HEK293 (cell line): ENCODE measurements at regions not wholly inside any gene's neighbourhood (a gene's known extent, or its start where the extent isn't known, plus 50 kb on each side); places are given as distances from the start of the nearest gene placed in this dataset.

Experiments used
- CTCF ChIA-PET: fragments of 350-600 bp; formaldehyde crosslinking; extraction: SDS; loops from one replicate; lab custom pipeline; 2021; ENCODE audit warnings: antibody characterized with exemption; lab: Yijun Ruan, JAX
- POLR2A ChIA-PET: fragments of 300-600 bp; formaldehyde crosslinking; extraction: SDS; loops from one replicate; lab custom pipeline; 2020; ENCODE audit warnings: antibody characterized with exemption, inconsistent platforms; lab: Yijun Ruan, JAX
- H3K27ac ChIP-seq: fragments of 200-500 bp; sonication (Bioruptor generic); 2 replicates; pipeline ENCODE4 v1.5.1; 2014; ENCODE audit warnings: low read depth, low read length, control low read depth, inconsistent platforms; ENCODE audit errors: extremely low read depth
- H3K36me3 ChIP-seq, 2 experiments: fragments of 200-500 bp in 1 of 2; sonication (Bioruptor generic) in 1 of 2; 1 replicate in 1 of 2; 2 replicates in 1 of 2; pipeline ENCODE4 v1.5.1; 2014 to 2017; ENCODE audit warnings: inconsistent platforms in 2 of 2, low read length in 2 of 2; ENCODE audit not compliant: control insufficient read depth in 2 of 2, insufficient read depth in 1 of 2
- H3K4me1 ChIP-seq: fragments of 200-500 bp; sonication (Bioruptor generic); 2 replicates; pipeline ENCODE4 v1.5.1; 2014; ENCODE audit warnings: mild to moderate bottlenecking, low read length, inconsistent platforms; ENCODE audit not compliant: control insufficient read depth, insufficient read depth
- H3K4me3 ChIP-seq: 2 replicates; pipeline ENCODE4 v1.5.1; 2011; ENCODE audit warnings: low read depth, mild to moderate bottlenecking, control low read depth, low read length, moderate library complexity
- H3K9me3 ChIP-seq: fragments of 200-500 bp; sonication (Bioruptor generic); 2 replicates; pipeline ENCODE4 v1.5.1; 2014; ENCODE audit warnings: low read depth, low read length, inconsistent platforms; ENCODE audit not compliant: control insufficient read depth, insufficient read depth
- EGR2 ChIP-seq: fragments of 450-650 bp; formaldehyde crosslinking; IDR thresholded peaks from 2 replicates; pipeline ENCODE4 v1.5.1; 2016; ENCODE audit warnings: low read depth, missing biosample characterization, missing genetic modification characterization
- ELK4 ChIP-seq: IDR thresholded peaks from 2 replicates; pipeline ENCODE4 v1.6.1; 2011; ENCODE audit warnings: mild to moderate bottlenecking, low read depth, low read length, borderline replicate concordance
- PRDM1 ChIP-seq: fragments of 450-650 bp; formaldehyde crosslinking; IDR thresholded peaks from 2 replicates; pipeline ENCODE4; 2016; ENCODE audit warnings: missing biosample characterization, missing genetic modification characterization
- RBAK ChIP-seq: fragments of 450-650 bp; formaldehyde crosslinking; IDR thresholded peaks from 2 replicates; pipeline ENCODE4 v1.5.1; 2016; ENCODE audit warnings: missing biosample characterization, missing genetic modification characterization
- REPIN1 ChIP-seq: fragments of 450-650 bp; formaldehyde crosslinking; IDR thresholded peaks from 2 replicates; pipeline ENCODE4 v1.5.1; 2017; ENCODE audit warnings: missing biosample characterization, missing genetic modification characterization, low read depth
- YY2 ChIP-seq: fragments of 450-650 bp; formaldehyde crosslinking; IDR thresholded peaks from 2 replicates; pipeline ENCODE4 v1.5.1; 2016; ENCODE audit warnings: missing biosample characterization, missing genetic modification characterization
- ZFP37 ChIP-seq: fragments of 450-650 bp; formaldehyde crosslinking; IDR thresholded peaks from 2 replicates; pipeline ENCODE4 v1.5.1; 2016; ENCODE audit warnings: missing biosample characterization, missing genetic modification characterization
- ZNF112 ChIP-seq: fragments of 450-650 bp; formaldehyde crosslinking; IDR thresholded peaks from 2 replicates; pipeline ENCODE4 v1.5.0; 2017; ENCODE audit warnings: missing biosample characterization, missing genetic modification characterization
- ZNF121 ChIP-seq: fragments of 450-650 bp; formaldehyde crosslinking; IDR thresholded peaks from 2 replicates; pipeline ENCODE4 v1.5.1; 2016; ENCODE audit warnings: missing biosample characterization, missing genetic modification characterization
- ZNF132 ChIP-seq: fragments of 450-650 bp; formaldehyde crosslinking; IDR thresholded peaks from 2 replicates; pipeline ENCODE4 v1.5.1; 2017; ENCODE audit warnings: missing biosample characterization, missing genetic modification characterization, borderline replicate concordance
- ZNF138 ChIP-seq: fragments of 450-650 bp; formaldehyde crosslinking; IDR thresholded peaks from 2 replicates; pipeline ENCODE4 v1.5.1; 2016; ENCODE audit warnings: missing biosample characterization, missing genetic modification characterization, borderline replicate concordance
- ZNF184 ChIP-seq: fragments of 450-650 bp; IDR thresholded peaks from 2 replicates; pipeline ENCODE4 v1.5.1; 2018; ENCODE audit warnings: missing biosample characterization, mild to moderate bottlenecking, missing genetic modification characterization
- ZNF274 ChIP-seq, 2 experiments: fragments of 200-500 bp in 1 of 2; fragments of 450-650 bp in 1 of 2; sonication (Bioruptor generic) in 1 of 2; formaldehyde crosslinking in 1 of 2; IDR thresholded peaks; 2 replicates each; pipeline versions ENCODE4 v1.5.1 to v1.6.1; 2014 to 2016; ENCODE audit warnings: borderline replicate concordance in 1 of 2, inconsistent platforms in 1 of 2, low read length in 1 of 2, missing biosample characterization in 1 of 2, missing genetic modification characterization in 1 of 2
- ZNF366 ChIP-seq: fragments of 450-650 bp; formaldehyde crosslinking; conservative IDR thresholded peaks from 2 replicates; pipeline ENCODE4 v1.5.1; 2016; ENCODE audit warnings: missing biosample characterization, missing genetic modification characterization
- ZNF530 ChIP-seq: fragments of 450-650 bp; formaldehyde crosslinking; IDR thresholded peaks from 2 replicates; pipeline ENCODE4 v1.5.1; 2016; ENCODE audit warnings: low read depth, missing biosample characterization, missing genetic modification characterization
- ZNF549 ChIP-seq: fragments of 450-650 bp; IDR thresholded peaks from 2 replicates; pipeline ENCODE4 v1.5.1; 2018; ENCODE audit warnings: missing biosample characterization, missing genetic modification characterization, mild to moderate bottlenecking, inconsistent platforms, moderate library complexity
- ZNF561 ChIP-seq: fragments of 450-650 bp; IDR thresholded peaks from 2 replicates; pipeline ENCODE4 v1.5.1; 2018; ENCODE audit warnings: missing biosample characterization, missing genetic modification characterization, borderline replicate concordance
- ZNF571 ChIP-seq: fragments of 450-650 bp; formaldehyde crosslinking; IDR thresholded peaks from 2 replicates; pipeline ENCODE4 v1.5.0; 2017; ENCODE audit warnings: missing biosample characterization, missing genetic modification characterization
- ZNF658 ChIP-seq: fragments of 450-650 bp; formaldehyde crosslinking; IDR thresholded peaks from 2 replicates; pipeline ENCODE4; 2016; ENCODE audit warnings: missing biosample characterization, missing genetic modification characterization
- TF ChIP-seq, protein P1 (sequence below): fragments of 450-650 bp; formaldehyde crosslinking; IDR thresholded peaks from 2 replicates; pipeline ENCODE4 v1.5.1; 2016; ENCODE audit warnings: missing biosample characterization, missing genetic modification characterization
- TF ChIP-seq, protein P2 (sequence below): fragments of 450-650 bp; formaldehyde crosslinking; conservative IDR thresholded peaks from 2 replicates; pipeline ENCODE4 v1.5.1; 2016; ENCODE audit warnings: low read depth, missing biosample characterization, missing genetic modification characterization
- TF ChIP-seq, protein P3 (sequence below): fragments of 450-650 bp; IDR thresholded peaks from 2 replicates; pipeline ENCODE4 v1.5.1; 2018; ENCODE audit warnings: missing biosample characterization, mild to moderate bottlenecking, missing genetic modification characterization

GRCh38 chr9:81150016-81150625 lies 539.2 kb downstream of the TLE1 start:
- CTCF ChIA-PET, result no interaction called here
- peaks cover 4% of the 10 kb centered on the region; the same call in 1 of the 2 replicates for H3K4me1 ChIP-seq
- TF ChIP-seq PRDM1 (tag by site-specific recombination), result no peak
- no peak for TF ChIP-seq ZNF549
- no peak for TF ChIP-seq ZNF571 (tag by site-specific recombination)
- TF ChIP-seq RBAK, result no peak
- TF ChIP-seq ZNF112 (tag by site-specific recombination), result no peak
- no peak for TF ChIP-seq ZNF132 (tag by site-specific recombination)
- no peak for TF ChIP-seq ZNF561
- no peak for TF ChIP-seq EGR2 (tag by site-specific recombination)
- TF ChIP-seq REPIN1 (tag by site-specific recombination), result no peak
- TF ChIP-seq, protein P1, sequence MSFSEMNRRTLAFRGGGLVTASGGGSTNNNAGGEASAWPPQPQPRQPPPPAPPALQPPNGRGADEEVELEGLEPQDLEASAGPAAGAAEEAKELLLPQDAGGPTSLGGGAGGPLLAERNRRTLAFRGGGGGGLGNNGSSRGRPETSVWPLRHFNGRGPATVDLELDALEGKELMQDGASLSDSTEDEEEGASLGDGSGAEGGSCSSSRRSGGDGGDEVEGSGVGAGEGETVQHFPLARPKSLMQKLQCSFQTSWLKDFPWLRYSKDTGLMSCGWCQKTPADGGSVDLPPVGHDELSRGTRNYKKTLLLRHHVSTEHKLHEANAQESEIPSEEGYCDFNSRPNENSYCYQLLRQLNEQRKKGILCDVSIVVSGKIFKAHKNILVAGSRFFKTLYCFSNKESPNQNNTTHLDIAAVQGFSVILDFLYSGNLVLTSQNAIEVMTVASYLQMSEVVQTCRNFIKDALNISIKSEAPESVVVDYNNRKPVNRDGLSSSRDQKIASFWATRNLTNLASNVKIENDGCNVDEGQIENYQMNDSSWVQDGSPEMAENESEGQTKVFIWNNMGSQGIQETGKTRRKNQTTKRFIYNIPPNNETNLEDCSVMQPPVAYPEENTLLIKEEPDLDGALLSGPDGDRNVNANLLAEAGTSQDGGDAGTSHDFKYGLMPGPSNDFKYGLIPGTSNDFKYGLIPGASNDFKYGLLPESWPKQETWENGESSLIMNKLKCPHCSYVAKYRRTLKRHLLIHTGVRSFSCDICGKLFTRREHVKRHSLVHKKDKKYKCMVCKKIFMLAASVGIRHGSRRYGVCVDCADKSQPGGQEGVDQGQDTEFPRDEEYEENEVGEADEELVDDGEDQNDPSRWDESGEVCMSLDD (tag by site-specific recombination), result no peak
- TF ChIP-seq ZNF184, result no peak
- TF ChIP-seq ZNF366 (tag by site-specific recombination), result no peak
- no peak for TF ChIP-seq YY2 (tag by site-specific recombination)
- TF ChIP-seq ZNF530, result no peak
- no peak for TF ChIP-seq ELK4
- TF ChIP-seq ZNF138 (tag by site-specific recombination), result no peak
- no peak for TF ChIP-seq ZFP37 (tag by site-specific recombination)
- TF ChIP-seq, all 188 proteins: peak for 0
- Histone ChIP-seq H3K36me3 (no peaks in the 10 kb centered on the region), H3K27ac (no peak overlapping the region), H3K4me3 (no peak overlapping the region), H3K9me3 (no peaks in the 10 kb centered on the region)
- POLR2A ChIA-PET, result no interaction called here

- TF ChIP-seq ZNF121 (tag by site-specific recombination), result no peak
- no peak for TF ChIP-seq ZNF658 (tag by site-specific recombination)
- TF ChIP-seq, protein P2, sequence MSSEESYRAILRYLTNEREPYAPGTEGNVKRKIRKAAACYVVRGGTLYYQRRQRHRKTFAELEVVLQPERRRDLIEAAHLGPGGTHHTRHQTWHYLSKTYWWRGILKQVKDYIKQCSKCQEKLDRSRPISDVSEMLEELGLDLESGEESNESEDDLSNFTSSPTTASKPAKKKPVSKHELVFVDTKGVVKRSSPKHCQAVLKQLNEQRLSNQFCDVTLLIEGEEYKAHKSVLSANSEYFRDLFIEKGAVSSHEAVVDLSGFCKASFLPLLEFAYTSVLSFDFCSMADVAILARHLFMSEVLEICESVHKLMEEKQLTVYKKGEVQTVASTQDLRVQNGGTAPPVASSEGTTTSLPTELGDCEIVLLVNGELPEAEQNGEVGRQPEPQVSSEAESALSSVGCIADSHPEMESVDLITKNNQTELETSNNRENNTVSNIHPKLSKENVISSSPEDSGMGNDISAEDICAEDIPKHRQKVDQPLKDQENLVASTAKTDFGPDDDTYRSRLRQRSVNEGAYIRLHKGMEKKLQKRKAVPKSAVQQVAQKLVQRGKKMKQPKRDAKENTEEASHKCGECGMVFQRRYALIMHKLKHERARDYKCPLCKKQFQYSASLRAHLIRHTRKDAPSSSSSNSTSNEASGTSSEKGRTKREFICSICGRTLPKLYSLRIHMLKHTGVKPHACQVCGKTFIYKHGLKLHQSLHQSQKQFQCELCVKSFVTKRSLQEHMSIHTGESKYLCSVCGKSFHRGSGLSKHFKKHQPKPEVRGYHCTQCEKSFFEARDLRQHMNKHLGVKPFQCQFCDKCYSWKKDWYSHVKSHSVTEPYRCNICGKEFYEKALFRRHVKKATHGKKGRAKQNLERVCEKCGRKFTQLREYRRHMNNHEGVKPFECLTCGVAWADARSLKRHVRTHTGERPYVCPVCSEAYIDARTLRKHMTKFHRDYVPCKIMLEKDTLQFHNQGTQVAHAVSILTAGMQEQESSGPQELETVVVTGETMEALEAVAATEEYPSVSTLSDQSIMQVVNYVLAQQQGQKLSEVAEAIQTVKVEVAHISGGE (tag by site-specific recombination), result no peak
- TF ChIP-seq ZNF274 (IDR thresholded peaks at IDR 0.05; ENCODE audit: low read length), result no peak
- TF ChIP-seq ZNF274 (tag by site-specific recombination; IDR thresholded peaks at IDR 0.05; ENCODE audit: borderline replicate concordance), result no peak
- TF ChIP-seq, protein P3, sequence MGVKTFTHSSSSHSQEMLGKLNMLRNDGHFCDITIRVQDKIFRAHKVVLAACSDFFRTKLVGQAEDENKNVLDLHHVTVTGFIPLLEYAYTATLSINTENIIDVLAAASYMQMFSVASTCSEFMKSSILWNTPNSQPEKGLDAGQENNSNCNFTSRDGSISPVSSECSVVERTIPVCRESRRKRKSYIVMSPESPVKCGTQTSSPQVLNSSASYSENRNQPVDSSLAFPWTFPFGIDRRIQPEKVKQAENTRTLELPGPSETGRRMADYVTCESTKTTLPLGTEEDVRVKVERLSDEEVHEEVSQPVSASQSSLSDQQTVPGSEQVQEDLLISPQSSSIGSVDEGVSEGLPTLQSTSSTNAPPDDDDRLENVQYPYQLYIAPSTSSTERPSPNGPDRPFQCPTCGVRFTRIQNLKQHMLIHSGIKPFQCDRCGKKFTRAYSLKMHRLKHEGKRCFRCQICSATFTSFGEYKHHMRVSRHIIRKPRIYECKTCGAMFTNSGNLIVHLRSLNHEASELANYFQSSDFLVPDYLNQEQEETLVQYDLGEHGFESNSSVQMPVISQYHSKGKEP, result no peak
- no peaks in the 10 kb centered on the region for H3K36me3 ChIP-seq
- POLR2A ChIA-PET, result interaction anchor here (0.5 kb wide), 1 partner anchor 43 kb away, joined by 4 read pairs; no protein-coding TSS in a partner anchor
- CTCF ChIA-PET, result interaction anchor here (0.6 kb wide), 1 partner anchor 288 kb away, joined by 3 read pairs; no protein-coding TSS in a partner anchor
- peaks cover 4% of the 10 kb centered on the region; the same call in 1 of the 2 replicates for H3K4me1 ChIP-seq
- no peak overlapping the region for H3K4me3 ChIP-seq
- H3K27ac ChIP-seq, result no peak overlapping the region
- H3K9me3 ChIP-seq, result no peaks in the 10 kb centered on the region
These were observed 542.5 kb downstream of the TLE1 start for GRCh38 chr9:81146684-81147337.
